GM21423 (cell line): ENCODE measurements at regions not wholly inside any gene's neighbourhood (a gene's known extent, or its start where the extent isn't known, plus 50 kb on each side); places are given as distances from the start of the nearest gene placed in this dataset.

Source experiments
- ATAC-seq: cut with Tn5 transposase; IDR thresholded peaks from one replicate; pipeline ENCODE4 v1.9.1; 2021; ENCODE audit warnings: mild to moderate bottlenecking, moderate library complexity; ENCODE audit not compliant: unreplicated experiment

DNA sequence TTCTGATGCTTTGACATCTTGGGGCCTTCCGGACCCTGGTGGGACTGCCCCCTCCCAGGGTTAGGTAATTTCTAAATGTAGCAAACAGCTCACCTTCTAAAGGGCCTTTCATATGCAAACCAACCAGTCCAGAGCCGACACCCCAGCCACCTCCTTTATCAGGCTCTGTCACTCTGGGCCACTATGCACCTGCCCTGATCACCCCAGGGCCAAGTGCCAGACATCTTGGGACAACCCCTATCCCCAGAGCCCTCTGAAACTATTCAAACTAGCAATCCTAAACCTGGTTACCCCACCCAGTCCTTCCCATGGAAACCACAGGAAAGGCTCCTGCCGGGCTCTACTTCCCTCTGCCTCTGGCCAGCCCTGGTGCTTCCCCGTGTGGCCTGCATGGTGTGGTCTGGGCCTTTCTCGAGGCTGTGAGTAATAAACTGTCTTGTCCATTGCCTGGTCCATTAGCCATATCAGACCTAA is 91.2 kb upstream of the TNRC6C start:
- peak; percentile 41 for ATAC-seq

GRCh38 chr17:77867976-77868713 is 90.4 kb upstream of the TNRC6C start:
- no peak for ATAC-seq

DNA sequence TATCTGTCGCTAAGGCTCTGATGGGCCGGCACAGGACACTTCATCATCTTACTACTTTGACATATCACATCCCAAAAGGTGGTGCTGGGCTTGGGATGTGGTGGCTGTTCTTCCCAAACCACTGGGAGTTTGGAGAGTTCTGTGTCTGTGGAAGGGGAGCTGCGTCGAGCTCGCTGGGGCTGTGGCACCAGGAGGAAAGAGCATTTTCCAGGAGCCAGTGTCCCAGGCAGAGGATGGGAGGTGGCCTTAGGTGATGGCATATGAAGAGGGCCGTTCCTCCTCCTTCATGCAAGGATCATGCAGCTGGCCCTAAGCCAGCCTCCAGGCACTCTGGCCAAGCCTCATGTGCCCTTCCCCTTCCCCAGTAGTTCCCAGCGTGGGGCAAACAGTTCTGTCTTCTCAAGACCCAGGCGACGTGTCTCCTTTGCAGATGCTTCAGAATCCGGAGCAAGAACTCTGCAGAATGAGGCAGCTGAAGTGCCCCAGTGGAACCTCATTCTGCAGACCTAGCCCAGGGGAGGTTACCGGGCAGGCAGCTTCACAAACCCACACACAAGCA is 89.4 kb upstream of the TNRC6C start:
- no peak for ATAC-seq

DNA sequence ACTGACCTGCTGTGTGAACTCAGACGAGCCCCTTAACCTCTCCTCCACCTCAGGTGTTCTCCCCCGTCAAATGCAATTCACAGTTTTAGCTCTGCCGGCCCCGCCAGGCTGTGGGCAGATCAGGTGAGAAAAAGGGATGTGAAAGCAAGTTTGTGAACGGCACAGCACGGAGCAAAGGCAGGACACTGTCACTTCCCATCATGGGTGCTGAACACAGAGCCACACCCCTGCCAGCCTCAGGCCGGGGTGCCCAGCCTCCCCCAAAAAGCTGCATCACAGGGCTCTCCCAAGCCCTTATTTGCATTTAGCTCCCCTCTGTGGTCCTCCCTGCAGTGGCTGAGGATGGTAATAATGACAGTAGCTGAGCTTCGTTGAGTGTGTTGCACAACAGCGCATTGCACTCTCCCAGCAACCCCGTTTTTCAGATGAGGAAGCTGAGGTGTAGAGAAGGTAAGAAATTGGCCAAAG is 88.8 kb upstream of the TNRC6C start:
- peak; percentile 79 for ATAC-seq

DNA sequence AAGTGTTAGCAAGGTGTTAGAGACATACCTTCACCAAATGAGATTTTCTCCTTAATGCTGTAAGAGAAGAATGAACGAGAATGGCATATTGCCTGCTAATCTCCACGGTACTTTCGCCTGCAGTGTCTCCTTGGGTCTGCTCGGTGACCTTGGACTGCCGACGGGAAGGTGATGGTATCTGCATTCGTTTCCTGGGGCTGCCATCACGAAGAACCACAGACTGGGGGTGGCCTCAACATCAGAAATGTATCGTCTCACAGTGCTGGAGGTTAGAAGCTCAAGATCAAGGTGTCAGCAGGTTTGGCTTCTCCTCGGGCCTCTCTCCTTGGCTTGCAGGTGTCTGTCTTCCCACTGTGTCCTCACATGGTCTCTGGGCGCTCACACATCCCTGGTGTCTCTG is 86.3 kb upstream of the TNRC6C start:
- no peak for ATAC-seq

DNA sequence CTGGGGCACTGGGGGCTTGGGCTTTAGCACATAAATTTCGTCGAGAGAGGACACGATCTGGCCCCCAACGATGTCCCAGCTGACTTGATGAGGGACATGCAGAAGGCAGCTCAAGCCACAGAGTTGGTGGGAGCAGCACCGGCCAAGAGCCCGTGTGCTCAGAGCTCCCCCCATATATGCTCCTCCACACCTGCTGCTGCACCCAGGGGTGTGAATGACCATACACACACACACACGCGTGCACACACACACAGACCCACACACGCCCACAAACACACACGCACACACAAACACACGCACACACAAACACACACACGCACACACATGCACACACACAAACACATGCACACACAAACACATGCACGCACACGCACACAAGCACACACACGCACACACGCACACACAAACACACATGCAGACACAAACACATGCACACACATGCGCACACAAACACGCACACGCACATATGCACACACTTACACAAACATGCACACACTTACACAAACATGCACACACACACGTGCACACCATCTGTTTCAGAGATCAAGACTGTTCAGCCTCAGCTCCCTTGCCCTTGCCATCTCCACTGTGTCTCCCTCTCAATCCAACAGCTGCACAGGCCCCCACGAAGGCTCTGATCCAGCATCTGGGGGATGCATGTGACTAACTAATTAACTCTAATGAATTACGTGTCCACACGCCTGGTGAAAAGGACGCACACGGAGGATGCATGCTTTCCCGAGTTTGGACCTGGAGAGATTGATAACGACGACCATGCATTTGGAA is 85.6 kb upstream of the TNRC6C start:
- no peak for ATAC-seq

GRCh38 chr17:77873500-77874302 is 84.8 kb upstream of the TNRC6C start:
- no peak for ATAC-seq

DNA sequence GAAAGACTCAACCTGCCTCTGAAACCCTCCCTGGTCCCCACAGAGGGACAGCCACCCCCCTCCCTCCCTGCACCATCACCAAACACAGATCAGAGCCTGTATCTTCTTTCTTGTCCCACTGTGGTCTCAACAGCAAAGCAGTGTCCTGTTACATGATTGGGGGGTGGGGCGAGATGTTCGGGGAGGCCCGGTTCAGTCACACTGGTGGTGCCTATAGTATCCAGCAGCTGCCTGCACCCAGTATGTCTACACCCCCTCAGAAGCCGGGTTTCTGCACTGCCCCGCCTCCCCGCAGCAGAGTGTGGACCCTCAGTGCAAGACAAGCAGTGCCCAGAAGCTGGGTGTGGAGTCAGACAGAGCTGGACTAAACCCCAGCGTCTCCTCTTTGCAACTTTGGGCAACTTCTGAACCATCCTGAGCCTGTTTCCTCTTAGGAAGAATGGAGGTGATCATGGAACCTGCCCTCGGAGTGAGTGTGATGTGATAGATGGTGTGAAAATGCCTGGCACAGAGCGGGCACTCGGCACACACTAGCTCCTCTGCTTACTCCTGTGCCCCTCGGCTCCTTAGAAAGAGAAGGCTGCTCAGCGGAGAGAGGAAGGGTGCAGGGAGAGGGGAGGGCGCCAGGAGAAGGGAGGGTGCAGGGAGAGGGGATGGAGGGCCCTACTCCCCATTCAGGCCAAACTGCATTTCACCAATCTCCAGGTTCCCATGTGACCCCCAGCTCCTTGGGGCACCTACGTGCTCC is 84.0 kb upstream of the TNRC6C start:
- no peak for ATAC-seq

- no peak for ATAC-seq
These were observed 83.3 kb upstream of the TNRC6C start for GRCh38 chr17:77875051-77875780.

DNA sequence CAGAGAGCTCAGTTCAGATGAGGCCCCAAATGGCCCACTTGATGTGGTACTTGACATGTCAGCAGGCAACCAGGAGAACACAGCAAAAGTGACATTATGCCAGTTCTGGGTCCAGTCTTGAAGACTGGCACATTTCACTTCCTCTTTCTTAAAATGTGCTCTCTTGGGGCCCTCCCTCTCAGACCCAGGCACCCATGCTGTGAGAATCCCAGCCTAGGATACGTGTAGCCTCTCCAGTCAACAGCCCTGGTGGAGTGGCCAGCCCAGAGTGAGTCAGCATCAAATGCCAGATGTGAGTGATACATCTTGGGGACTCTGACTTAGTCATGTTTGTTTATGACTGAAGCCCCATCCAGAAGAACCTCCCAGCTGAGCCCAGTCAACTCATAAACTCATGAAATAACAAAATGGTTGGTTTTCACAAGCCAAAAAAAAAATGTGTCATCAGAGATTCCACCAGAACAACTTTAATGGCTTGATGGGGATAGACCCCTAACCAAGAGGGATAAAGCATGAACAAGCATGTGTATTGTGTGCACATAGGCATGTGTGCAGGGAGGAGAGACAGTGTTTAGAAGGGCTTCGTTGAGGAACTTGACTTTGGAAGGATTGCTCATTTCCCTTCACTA is 82.5 kb upstream of the TNRC6C start:
- ATAC-seq: no peak

DNA sequence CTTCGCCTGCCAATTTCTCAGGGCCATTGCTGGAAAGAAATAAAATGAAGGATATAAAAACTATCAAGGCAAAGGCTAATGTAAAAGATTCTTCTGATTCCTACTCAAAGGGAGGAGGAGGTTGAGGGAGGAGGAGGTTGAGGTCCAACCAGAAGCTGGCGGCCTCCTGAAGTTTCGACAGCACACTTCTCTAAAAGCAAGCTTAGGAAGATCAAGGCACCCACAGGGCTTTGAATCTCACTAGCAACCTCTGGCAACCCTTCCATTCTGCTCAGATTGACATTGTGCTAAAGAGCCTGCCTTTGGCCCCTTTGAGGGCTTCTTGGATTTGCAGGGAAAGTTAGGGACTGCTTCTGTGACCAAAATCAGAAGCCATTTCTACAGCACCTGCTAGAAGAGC is 81.5 kb upstream of the TNRC6C start:
- ATAC-seq: no peak

- no peak for ATAC-seq
These were observed 80.7 kb upstream of the TNRC6C start for GRCh38 chr17:77877646-77878355.

- ATAC-seq: no peak
These were observed 79.1 kb upstream of the TNRC6C start for GRCh38 chr17:77879226-77879895.

DNA sequence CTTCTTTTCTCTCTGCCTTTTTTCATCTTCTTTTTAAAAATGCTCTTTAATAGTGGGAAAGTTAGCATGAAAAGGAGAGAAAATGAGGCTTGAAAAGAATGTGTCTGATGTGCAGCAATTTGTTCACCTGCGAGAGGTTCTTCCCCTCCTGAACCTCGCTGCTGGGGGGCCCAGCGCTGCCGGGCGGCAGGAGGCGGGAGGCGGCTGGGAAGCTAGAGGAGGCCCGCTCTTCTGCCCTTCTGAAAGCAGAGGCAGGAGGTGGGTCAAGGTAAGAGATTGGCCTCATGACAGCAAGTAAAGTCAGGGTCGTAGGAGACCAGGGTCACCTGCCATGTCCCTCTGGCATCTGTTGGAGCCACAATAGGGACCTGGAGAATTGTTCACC is 78.6 kb upstream of the TNRC6C start:
- no peak for ATAC-seq

GRCh38 chr17:77880711-77881450 is 77.6 kb upstream of the TNRC6C start:
- peak; percentile 8 for ATAC-seq

DNA sequence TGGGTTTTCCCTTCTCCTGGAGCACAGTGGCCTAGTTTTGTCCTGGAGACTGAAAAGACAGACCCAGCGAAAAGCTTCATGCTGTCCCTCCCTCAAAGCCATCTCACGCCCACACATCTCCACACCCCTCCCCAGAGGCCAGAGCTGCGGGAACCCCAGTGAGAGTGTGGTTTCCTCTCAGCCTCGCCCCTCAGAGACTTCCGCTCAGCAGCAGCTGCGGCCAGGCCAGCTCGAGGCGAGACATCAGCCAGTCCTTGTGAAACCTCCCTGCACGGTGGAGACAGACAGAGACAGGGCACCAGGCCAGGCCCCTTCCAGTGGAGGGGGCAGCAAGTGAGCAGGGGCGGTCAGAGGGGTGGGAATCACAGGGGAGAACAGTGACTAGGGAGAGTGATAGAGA is 77.0 kb upstream of the TNRC6C start:
- peak; percentile 82 for ATAC-seq

DNA sequence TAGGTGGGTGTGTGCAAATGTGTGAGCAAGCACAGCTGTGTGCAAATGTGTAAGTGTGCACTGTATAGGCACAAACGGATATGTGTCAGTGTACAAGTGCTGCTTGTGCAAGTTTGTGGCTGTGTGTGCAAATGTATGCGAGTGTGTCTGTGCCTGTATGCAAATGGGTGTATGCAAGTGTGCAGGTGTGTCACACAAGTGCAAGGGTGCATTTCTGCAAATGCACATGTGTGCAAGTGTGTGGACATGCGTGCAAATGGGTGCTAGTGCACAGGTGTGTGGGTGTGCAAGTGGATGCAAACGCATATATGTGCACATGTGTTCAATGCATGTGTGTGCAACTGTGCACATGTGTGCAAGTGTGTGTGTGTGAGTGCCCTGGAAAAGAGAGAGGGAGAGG is 76.5 kb upstream of the TNRC6C start:
- ATAC-seq: no peak
